SK-N-SH treated with all-trans-retinoic acid at 6 μM for 48 hours (cell line): ENCODE measurements at regions not wholly inside any gene's neighbourhood (a gene's known extent, or its start where the extent isn't known, plus 50 kb on each side); places are given as distances from the start of the nearest gene placed in this dataset.

ENCODE experiments used
- ATAC-seq: fragments of 200-7000 bp; cut with Tn5 transposase; 3 replicates; pipeline ENCODE4 v1.9.1; 2020; ENCODE audit warnings: mild to moderate bottlenecking, moderate library complexity
- ARNTL ChIP-seq: fragments of 450-650 bp; formaldehyde crosslinking; IDR thresholded peaks from 2 replicates; pipeline ENCODE4 v1.5.0; 2020; ENCODE audit warnings: low read depth, mild to moderate bottlenecking, moderate library complexity, borderline replicate concordance
- BACH2 ChIP-seq: fragments of 250-450 bp; sonication (Bioruptor Pico); IDR thresholded peaks from 2 replicates; pipeline ENCODE4 v1.9.0; 2021; ENCODE audit warnings: mild to moderate bottlenecking, borderline replicate concordance
- CREB5 ChIP-seq: fragments of 250-450 bp; sonication (Bioruptor Pico); IDR thresholded peaks from 2 replicates; pipeline ENCODE4 v1.5.1; 2020; ENCODE audit warnings: low read depth, mild to moderate bottlenecking, moderate library complexity
- CSDC2 ChIP-seq: fragments of 250-450 bp; sonication (Bioruptor Pico); IDR thresholded peaks from 2 replicates; pipeline ENCODE4 v1.5.0; 2020; ENCODE audit warnings: mild to moderate bottlenecking, moderate library complexity
- ESRRG ChIP-seq: fragments of 250-450 bp; sonication (Bioruptor Pico); IDR thresholded peaks from 2 replicates; pipeline ENCODE4 v1.6.1; 2021; ENCODE audit warnings: mild to moderate bottlenecking
- GLIS3 ChIP-seq: fragments of 250-450 bp; sonication (Bioruptor Pico); IDR thresholded peaks from 2 replicates; pipeline ENCODE4 v1.5.0; 2020; ENCODE audit warnings: mild to moderate bottlenecking, moderate library complexity
- ISL1 ChIP-seq: fragments of 250-450 bp; sonication (Bioruptor Pico); IDR thresholded peaks from 2 replicates; pipeline ENCODE4 v2.1.2; 2022; ENCODE audit warnings: mild to moderate bottlenecking, moderate library complexity
- OSR1 ChIP-seq: fragments of 250-450 bp; sonication (Bioruptor Pico); IDR thresholded peaks from 2 replicates; pipeline ENCODE4 v1.8.0; 2022; ENCODE audit warnings: moderate library complexity, mild to moderate bottlenecking, inconsistent platforms
- SNAI2 ChIP-seq: fragments of 250-450 bp; sonication (Bioruptor Pico); IDR thresholded peaks from 2 replicates; pipeline ENCODE4 v1.5.0; 2020; ENCODE audit warnings: mild to moderate bottlenecking, moderate library complexity
- TCF4 ChIP-seq: fragments of 250-450 bp; sonication (Bioruptor Pico); IDR thresholded peaks from 2 replicates; pipeline ENCODE4 v1.8.0; 2021; ENCODE audit warnings: mild to moderate bottlenecking, moderate library complexity, borderline replicate concordance
- TSHZ2 ChIP-seq: fragments of 250-450 bp; sonication (Bioruptor Pico); IDR thresholded peaks from 2 replicates; pipeline ENCODE4 v1.5.0; 2020; ENCODE audit warnings: mild to moderate bottlenecking, moderate library complexity
- ZC3H10 ChIP-seq: fragments of 250-450 bp; sonication (Bioruptor Pico); IDR thresholded peaks from 2 replicates; pipeline ENCODE4 v1.5.1; 2021; ENCODE audit warnings: mild to moderate bottlenecking, moderate library complexity
- ZFP3 ChIP-seq: fragments of 250-450 bp; sonication (Bioruptor Pico); IDR thresholded peaks from 2 replicates; pipeline ENCODE4 v1.5.0; 2020; ENCODE audit warnings: mild to moderate bottlenecking, moderate library complexity
- ZFP30 ChIP-seq: fragments of 450-650 bp; formaldehyde crosslinking; IDR thresholded peaks from 2 replicates; pipeline ENCODE4 v1.5.0; 2022; ENCODE audit warnings: mild to moderate bottlenecking, moderate library complexity
- ZNF565 ChIP-seq: fragments of 450-650 bp; formaldehyde crosslinking; conservative IDR thresholded peaks from 2 replicates; pipeline ENCODE4 v1.5.0; 2020; ENCODE audit warnings: low read depth, mild to moderate bottlenecking, moderate library complexity
- ZNF70 ChIP-seq: fragments of 450-650 bp; formaldehyde crosslinking; IDR thresholded peaks from 2 replicates; pipeline ENCODE4 v1.5.0; 2020; ENCODE audit warnings: mild to moderate bottlenecking, moderate library complexity
- TF ChIP-seq, protein P1 (sequence below): fragments of 250-450 bp; sonication (Bioruptor Pico); IDR thresholded peaks from 2 replicates; pipeline ENCODE4 v1.8.0; 2020; ENCODE audit warnings: mild to moderate bottlenecking, moderate library complexity, borderline replicate concordance
- TF ChIP-seq, protein P2 (sequence below): fragments of 250-450 bp; sonication (Bioruptor Pico); IDR thresholded peaks from 2 replicates; pipeline ENCODE4 v1.5.1; 2021; ENCODE audit warnings: mild to moderate bottlenecking, moderate library complexity
- TF ChIP-seq, protein P3 (sequence below): fragments of 250-450 bp; sonication (Bioruptor Pico); IDR thresholded peaks from 2 replicates; pipeline ENCODE4 v1.8.0; 2021; ENCODE audit warnings: low read depth, mild to moderate bottlenecking, moderate library complexity, borderline replicate concordance

GRCh38 chr3:59277201-59277600 is 227.4 kb upstream of the CFAP20DC start:
- ATAC-seq, result no peak

DNA sequence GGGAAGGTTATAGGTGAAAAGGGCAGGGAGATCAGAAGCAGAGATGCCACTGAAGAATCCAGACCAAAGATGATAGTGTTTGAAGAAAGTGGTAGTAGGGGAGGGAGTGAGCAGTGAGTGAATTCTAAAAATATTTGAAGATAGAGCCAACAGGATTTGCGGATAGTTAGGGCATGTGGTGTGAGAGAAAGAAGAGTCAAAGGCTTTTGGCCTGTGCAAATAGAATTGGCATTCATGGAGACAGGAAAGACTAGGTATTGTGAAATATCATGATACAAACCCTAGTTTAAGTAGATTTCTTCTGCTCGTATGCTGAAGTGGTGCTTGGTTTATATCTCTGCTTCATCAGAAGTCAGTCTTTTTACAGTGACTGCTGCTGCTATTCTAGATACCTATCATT is 224.2 kb upstream of the CFAP20DC start:
- ATAC-seq, result no peak
- TF ChIP-seq, protein P1, sequence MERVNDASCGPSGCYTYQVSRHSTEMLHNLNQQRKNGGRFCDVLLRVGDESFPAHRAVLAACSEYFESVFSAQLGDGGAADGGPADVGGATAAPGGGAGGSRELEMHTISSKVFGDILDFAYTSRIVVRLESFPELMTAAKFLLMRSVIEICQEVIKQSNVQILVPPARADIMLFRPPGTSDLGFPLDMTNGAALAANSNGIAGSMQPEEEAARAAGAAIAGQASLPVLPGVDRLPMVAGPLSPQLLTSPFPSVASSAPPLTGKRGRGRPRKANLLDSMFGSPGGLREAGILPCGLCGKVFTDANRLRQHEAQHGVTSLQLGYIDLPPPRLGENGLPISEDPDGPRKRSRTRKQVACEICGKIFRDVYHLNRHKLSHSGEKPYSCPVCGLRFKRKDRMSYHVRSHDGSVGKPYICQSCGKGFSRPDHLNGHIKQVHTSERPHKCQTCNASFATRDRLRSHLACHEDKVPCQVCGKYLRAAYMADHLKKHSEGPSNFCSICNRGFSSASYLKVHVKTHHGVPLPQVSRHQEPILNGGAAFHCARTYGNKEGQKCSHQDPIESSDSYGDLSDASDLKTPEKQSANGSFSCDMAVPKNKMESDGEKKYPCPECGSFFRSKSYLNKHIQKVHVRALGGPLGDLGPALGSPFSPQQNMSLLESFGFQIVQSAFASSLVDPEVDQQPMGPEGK (CRISPR knock-in tag), result no peak
- TF ChIP-seq CSDC2 (CRISPR knock-in tag) (no peak), ZFP30 (CRISPR knock-in tag) (no peak), TCF4 (CRISPR knock-in tag) (no peak), TSHZ2 (CRISPR knock-in tag) (no peak), GLIS3 (CRISPR knock-in tag) (no peak), OSR1 (CRISPR knock-in tag) (no peak), CREB5 (no peak), ESRRG (no peak), BACH2 (CRISPR knock-in tag) (no peak), ZFP3 (CRISPR knock-in tag) (no peak), SNAI2 (no peak), ZNF565 (CRISPR knock-in tag) (no peak), ARNTL (CRISPR knock-in tag) (no peak)

More at GRCh38 chr3:59277201-59277600, 227.4 kb upstream of the CFAP20DC start:
- TF ChIP-seq CREB5, result no peak
- TF ChIP-seq, protein P2, sequence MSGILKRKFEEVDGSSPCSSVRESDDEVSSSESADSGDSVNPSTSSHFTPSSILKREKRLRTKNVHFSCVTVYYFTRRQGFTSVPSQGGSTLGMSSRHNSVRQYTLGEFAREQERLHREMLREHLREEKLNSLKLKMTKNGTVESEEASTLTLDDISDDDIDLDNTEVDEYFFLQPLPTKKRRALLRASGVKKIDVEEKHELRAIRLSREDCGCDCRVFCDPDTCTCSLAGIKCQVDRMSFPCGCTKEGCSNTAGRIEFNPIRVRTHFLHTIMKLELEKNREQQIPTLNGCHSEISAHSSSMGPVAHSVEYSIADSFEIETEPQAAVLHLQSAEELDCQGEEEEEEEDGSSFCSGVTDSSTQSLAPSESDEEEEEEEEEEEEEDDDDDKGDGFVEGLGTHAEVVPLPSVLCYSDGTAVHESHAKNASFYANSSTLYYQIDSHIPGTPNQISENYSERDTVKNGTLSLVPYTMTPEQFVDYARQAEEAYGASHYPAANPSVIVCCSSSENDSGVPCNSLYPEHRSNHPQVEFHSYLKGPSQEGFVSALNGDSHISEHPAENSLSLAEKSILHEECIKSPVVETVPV (CRISPR knock-in tag), result no peak
- TF ChIP-seq ZNF70 (CRISPR knock-in tag), result no peak
- no peak for TF ChIP-seq ZC3H10 (CRISPR knock-in tag)
- TF ChIP-seq, protein P3, sequence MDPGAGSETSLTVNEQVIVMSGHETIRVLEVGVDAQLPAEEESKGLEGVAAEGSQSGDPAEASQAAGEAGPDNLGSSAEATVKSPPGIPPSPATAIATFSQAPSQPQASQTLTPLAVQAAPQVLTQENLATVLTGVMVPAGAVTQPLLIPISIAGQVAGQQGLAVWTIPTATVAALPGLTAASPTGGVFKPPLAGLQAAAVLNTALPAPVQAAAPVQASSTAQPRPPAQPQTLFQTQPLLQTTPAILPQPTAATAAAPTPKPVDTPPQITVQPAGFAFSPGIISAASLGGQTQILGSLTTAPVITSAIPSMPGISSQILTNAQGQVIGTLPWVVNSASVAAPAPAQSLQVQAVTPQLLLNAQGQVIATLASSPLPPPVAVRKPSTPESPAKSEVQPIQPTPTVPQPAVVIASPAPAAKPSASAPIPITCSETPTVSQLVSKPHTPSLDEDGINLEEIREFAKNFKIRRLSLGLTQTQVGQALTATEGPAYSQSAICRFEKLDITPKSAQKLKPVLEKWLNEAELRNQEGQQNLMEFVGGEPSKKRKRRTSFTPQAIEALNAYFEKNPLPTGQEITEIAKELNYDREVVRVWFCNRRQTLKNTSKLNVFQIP (CRISPR knock-in tag), result no peak
- TF ChIP-seq CSDC2 (CRISPR knock-in tag), result no peak
- no peak for TF ChIP-seq ESRRG
- no peak for TF ChIP-seq ISL1
- no peak for TF ChIP-seq ZFP3 (CRISPR knock-in tag)
- TF ChIP-seq TSHZ2 (CRISPR knock-in tag), result no peak
